ENCODE measurements at regions not wholly inside any gene's neighbourhood (a gene's known extent, or its start where the extent isn't known, plus 50 kb on each side); places are given as distances from the start of the nearest gene placed in this dataset.

- H3K9me3 ChIP-seq (ENCODE audit: insufficient read depth, low read length): no peaks in the 10 kb centered on the region
- H3K4me3 ChIP-seq (ENCODE audit: insufficient read length, low read depth): no peak overlapping the region
- no peaks in the 10 kb centered on the region for H3K27me3 ChIP-seq (ENCODE audit: insufficient read depth, insufficient read length)
- no peak for TF ChIP-seq SUZ12 (IDR thresholded peaks at IDR 0.05; ENCODE audit: extremely low read depth, insufficient read depth, insufficient read length)
- TF ChIP-seq YY1 (IDR thresholded peaks at IDR 0.05; ENCODE audit: insufficient read depth, insufficient read length): no peak
- no peak for TF ChIP-seq ZNF274 (IDR thresholded peaks at IDR 0.05; ENCODE audit: low read depth, low read length)
- H3K9ac ChIP-seq (ENCODE audit: insufficient read length, low read depth): no peak overlapping the region
- no peaks in the 10 kb centered on the region for H3K36me3 ChIP-seq (ENCODE audit: insufficient read depth, insufficient read length, low read length)
- no peaks in the 10 kb centered on the region for H3K4me1 ChIP-seq (ENCODE audit: insufficient read depth, insufficient read length)
- DNase-seq (ENCODE audit: low read depth, low spot score): no peak
Observed at GRCh38 chr14:98731701-98732100, 540.3 kb downstream of the BCL11B start.

DNA sequence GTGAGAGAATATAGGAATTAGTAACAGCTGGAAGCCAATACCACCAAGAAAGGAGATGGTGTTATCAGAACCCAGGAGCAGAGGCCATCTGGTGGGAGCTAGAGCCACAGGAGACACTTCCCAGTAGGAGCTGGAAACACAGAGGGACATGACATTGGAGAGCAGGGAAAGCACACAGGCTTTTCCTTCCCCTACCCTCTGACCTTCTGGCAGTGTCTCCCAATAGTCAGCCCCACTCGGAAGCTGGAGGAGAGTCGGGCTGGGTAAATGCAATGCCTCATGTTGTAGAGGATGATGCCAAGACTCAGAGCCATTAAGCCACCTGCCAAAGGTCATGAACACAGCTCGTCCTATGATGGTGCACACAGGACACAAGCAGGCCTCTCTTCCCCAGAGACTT, 538.5 kb downstream of the BCL11B start:
- Histone ChIP-seq H3K36me3 (ENCODE audit: insufficient read depth, insufficient read length, low read length) (no peaks in the 10 kb centered on the region), H3K9ac (ENCODE audit: insufficient read length, low read depth) (no peak overlapping the region), H3K27me3 (ENCODE audit: insufficient read depth, insufficient read length) (no peaks in the 10 kb centered on the region), H3K4me1 (ENCODE audit: insufficient read depth, insufficient read length) (no peaks in the 10 kb centered on the region), H3K9me3 (ENCODE audit: insufficient read depth, low read length) (no peaks in the 10 kb centered on the region), H3K4me3 (ENCODE audit: insufficient read length, low read depth) (no peak overlapping the region)
- DNase-seq (ENCODE audit: low read depth, low spot score): no peak
- TF ChIP-seq ZNF274 (IDR thresholded peaks at IDR 0.05; ENCODE audit: low read depth, low read length) (no peak), SUZ12 (IDR thresholded peaks at IDR 0.05; ENCODE audit: extremely low read depth, insufficient read depth, insufficient read length) (no peak), YY1 (IDR thresholded peaks at IDR 0.05; ENCODE audit: insufficient read depth, insufficient read length) (no peak)

DNA sequence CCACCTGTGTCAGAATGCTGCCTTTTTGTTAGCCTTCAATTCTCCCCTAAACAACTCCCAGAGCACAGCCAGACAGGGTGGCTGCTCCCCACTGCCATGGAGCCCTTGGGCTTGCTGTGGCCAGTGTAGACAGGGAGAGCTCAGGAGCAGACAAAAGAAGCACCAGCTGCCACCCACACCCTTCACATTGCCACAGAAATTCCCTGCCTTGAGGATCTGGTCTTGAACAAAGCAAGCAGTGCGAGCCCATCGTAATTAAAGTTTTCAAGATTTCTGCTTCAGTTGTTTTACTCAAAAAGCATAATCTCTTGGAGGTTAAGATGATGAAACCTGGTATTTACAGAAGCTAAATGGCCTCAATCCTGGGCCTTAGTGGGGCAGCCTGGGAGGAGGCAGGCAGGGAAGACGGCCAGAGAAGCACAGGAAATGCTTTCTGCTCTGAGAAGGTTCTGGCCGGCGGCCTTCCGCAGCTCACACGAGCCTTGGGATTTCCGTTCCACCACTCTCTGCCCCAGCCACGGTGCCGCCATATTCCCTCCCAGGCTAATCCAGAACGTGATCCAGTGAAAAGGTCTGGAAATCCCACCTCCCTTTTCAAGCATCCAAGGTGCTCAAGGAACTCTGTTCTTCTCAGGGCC, 535.2 kb downstream of the BCL11B start:
- no peak overlapping the region for H3K4me3 ChIP-seq (ENCODE audit: insufficient read length, low read depth)
- H3K27me3 ChIP-seq (ENCODE audit: insufficient read depth, insufficient read length): no peaks in the 10 kb centered on the region
- H3K36me3 ChIP-seq (ENCODE audit: insufficient read depth, insufficient read length, low read length): no peaks in the 10 kb centered on the region
- H3K9me3 ChIP-seq (ENCODE audit: insufficient read depth, low read length): no peaks in the 10 kb centered on the region
- no peak overlapping the region for H3K9ac ChIP-seq (ENCODE audit: insufficient read length, low read depth)
- no peak for TF ChIP-seq SUZ12 (IDR thresholded peaks at IDR 0.05; ENCODE audit: extremely low read depth, insufficient read depth, insufficient read length)
- no peak for TF ChIP-seq YY1 (IDR thresholded peaks at IDR 0.05; ENCODE audit: insufficient read depth, insufficient read length)
- no peak for TF ChIP-seq ZNF274 (IDR thresholded peaks at IDR 0.05; ENCODE audit: low read depth, low read length)
- DNase-seq (ENCODE audit: low read depth, low spot score): no peak
- no peaks in the 10 kb centered on the region for H3K4me1 ChIP-seq (ENCODE audit: insufficient read depth, insufficient read length)

- Histone ChIP-seq H3K4me3 (ENCODE audit: insufficient read length, low read depth) (no peak overlapping the region), H3K9me3 (ENCODE audit: insufficient read depth, low read length) (no peaks in the 10 kb centered on the region), H3K9ac (ENCODE audit: insufficient read length, low read depth) (no peak overlapping the region), H3K36me3 (ENCODE audit: insufficient read depth, insufficient read length, low read length) (no peaks in the 10 kb centered on the region), H3K27me3 (ENCODE audit: insufficient read depth, insufficient read length) (no peaks in the 10 kb centered on the region), H3K4me1 (ENCODE audit: insufficient read depth, insufficient read length) (no peaks in the 10 kb centered on the region)
- TF ChIP-seq ZNF274 (IDR thresholded peaks at IDR 0.05; ENCODE audit: low read depth, low read length) (no peak), YY1 (IDR thresholded peaks at IDR 0.05; ENCODE audit: insufficient read depth, insufficient read length) (no peak), SUZ12 (IDR thresholded peaks at IDR 0.05; ENCODE audit: extremely low read depth, insufficient read depth, insufficient read length) (no peak)
- no peak for DNase-seq (ENCODE audit: low read depth, low spot score)
Observed at GRCh38 chr14:98741523-98741922, 530.5 kb downstream of the BCL11B start.

DNA sequence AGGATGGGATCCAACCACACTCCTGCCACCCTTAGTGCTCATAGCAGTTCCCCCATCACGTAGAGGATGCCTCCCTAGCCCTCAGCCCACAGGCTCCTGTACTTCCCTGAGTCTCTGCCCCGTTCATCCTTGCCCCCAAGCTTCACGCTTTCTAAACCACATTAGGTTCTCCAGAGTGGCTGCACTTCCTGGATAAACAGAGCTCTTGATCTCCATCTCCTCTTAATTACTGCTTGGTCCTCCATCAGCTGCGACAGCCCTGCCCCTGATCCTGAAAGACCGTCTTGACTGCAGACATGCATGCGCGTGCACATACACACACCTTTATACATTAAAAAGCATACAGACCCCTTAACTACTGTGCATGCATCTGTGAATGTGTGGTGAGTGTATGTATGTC, 530.0 kb downstream of the BCL11B start:
- Histone ChIP-seq H3K27me3 (ENCODE audit: insufficient read depth, insufficient read length) (no peaks in the 10 kb centered on the region), H3K9ac (ENCODE audit: insufficient read length, low read depth) (no peak overlapping the region)
- no peak for TF ChIP-seq YY1 (IDR thresholded peaks at IDR 0.05; ENCODE audit: insufficient read depth, insufficient read length)
- TF ChIP-seq ZNF274 (IDR thresholded peaks at IDR 0.05; ENCODE audit: low read depth, low read length): no peak
- no peak for TF ChIP-seq SUZ12 (IDR thresholded peaks at IDR 0.05; ENCODE audit: extremely low read depth, insufficient read depth, insufficient read length)

GRCh38 chr14:98743536-98743935, 528.5 kb downstream of the BCL11B start:
- no peaks in the 10 kb centered on the region for H3K27me3 ChIP-seq (ENCODE audit: insufficient read depth, insufficient read length)

More for the DNA sequence above, 530.0 kb downstream of the BCL11B start:
- no peak for DNase-seq (ENCODE audit: low read depth, low spot score)
- Histone ChIP-seq H3K36me3 (ENCODE audit: insufficient read depth, insufficient read length, low read length) (no peaks in the 10 kb centered on the region), H3K4me1 (ENCODE audit: insufficient read depth, insufficient read length) (no peaks in the 10 kb centered on the region), H3K9me3 (ENCODE audit: insufficient read depth, low read length) (no peaks in the 10 kb centered on the region), H3K4me3 (ENCODE audit: insufficient read length, low read depth) (no peak overlapping the region)

GRCh38 chr14:98748966-98749365, 523.0 kb downstream of the BCL11B start:
- TF ChIP-seq YY1 (IDR thresholded peaks at IDR 0.05; ENCODE audit: insufficient read depth, insufficient read length): no peak
- TF ChIP-seq ZNF274 (IDR thresholded peaks at IDR 0.05; ENCODE audit: low read depth, low read length): no peak
- TF ChIP-seq SUZ12 (IDR thresholded peaks at IDR 0.05; ENCODE audit: extremely low read depth, insufficient read depth, insufficient read length): no peak
- DNase-seq (ENCODE audit: low read depth, low spot score): no peak

More at GRCh38 chr14:98743536-98743935, 528.5 kb downstream of the BCL11B start:
- Histone ChIP-seq H3K36me3 (ENCODE audit: insufficient read depth, insufficient read length, low read length) (no peaks in the 10 kb centered on the region), H3K4me1 (ENCODE audit: insufficient read depth, insufficient read length) (no peaks in the 10 kb centered on the region), H3K9ac (ENCODE audit: insufficient read length, low read depth) (no peak overlapping the region), H3K9me3 (ENCODE audit: insufficient read depth, low read length) (no peaks in the 10 kb centered on the region), H3K4me3 (ENCODE audit: insufficient read length, low read depth) (no peak overlapping the region)
- DNase-seq (ENCODE audit: low read depth, low spot score): no peak
- TF ChIP-seq ZNF274 (IDR thresholded peaks at IDR 0.05; ENCODE audit: low read depth, low read length): no peak
- no peak for TF ChIP-seq SUZ12 (IDR thresholded peaks at IDR 0.05; ENCODE audit: extremely low read depth, insufficient read depth, insufficient read length)
- no peak for TF ChIP-seq YY1 (IDR thresholded peaks at IDR 0.05; ENCODE audit: insufficient read depth, insufficient read length)

More at GRCh38 chr14:98748966-98749365, 523.0 kb downstream of the BCL11B start:
- no peaks in the 10 kb centered on the region for H3K27me3 ChIP-seq (ENCODE audit: insufficient read depth, insufficient read length)
- no peaks in the 10 kb centered on the region for H3K4me1 ChIP-seq (ENCODE audit: insufficient read depth, insufficient read length)
- H3K9ac ChIP-seq (ENCODE audit: insufficient read length, low read depth): no peak overlapping the region
- H3K9me3 ChIP-seq (ENCODE audit: insufficient read depth, low read length): no peaks in the 10 kb centered on the region
- H3K4me3 ChIP-seq (ENCODE audit: insufficient read length, low read depth): no peak overlapping the region
- no peaks in the 10 kb centered on the region for H3K36me3 ChIP-seq (ENCODE audit: insufficient read depth, insufficient read length, low read length)
